Esophagus squamous epithelium (tissue), 4 donors: ENCODE measurements at regions not wholly inside any gene's neighbourhood (a gene's known extent, or its start where the extent isn't known, plus 50 kb on each side); places are given as distances from the start of the nearest gene placed in this dataset.

Experiments
- CTCF ChIP-seq, 6 experiments: fragments of 450-650 bp in 4 of 6; fragments of 200-600 bp in 2 of 6; sonication (generic) in 2 of 6; IDR thresholded peaks; one replicate each; pipeline ENCODE4 v1.5.1; 2016 to 2019; ENCODE audit warnings: antibody characterized with exemption in 6 of 6, mild to moderate bottlenecking in 4 of 6, moderate library complexity in 4 of 6
- POLR2A ChIP-seq, 4 donors: fragments of 450-650 bp; IDR thresholded peaks; one replicate each; pipeline ENCODE4 v1.6.1; 2017; ENCODE audit warnings: antibody characterized with exemption in 4 of 4, mild to moderate bottlenecking in 4 of 4, moderate library complexity in 3 of 4

- TF ChIP-seq CTCF (IDR thresholded peaks at IDR 0.05) (no peak), POLR2A (IDR thresholded peaks at IDR 0.05) (no peak)
Observed at GRCh38 chr15:20349774-20350498, 191.7 kb downstream of the GOLGA6L6 start.
